Coronary artery (tissue), 2 donors: ENCODE measurements at regions not wholly inside any gene's neighbourhood (a gene's known extent, or its start where the extent isn't known, plus 50 kb on each side); places are given as distances from the start of the nearest gene placed in this dataset.

Experiments used
- DNase-seq: peaks from one replicate; pipeline ENCODE4 v3.0.0-alpha.2; 2017; ENCODE audit warnings: low spot score
- H3K27ac ChIP-seq, 2 donors: fragments of 200-600 bp; sonication (generic); one replicate each; pipeline ENCODE4 v1.5.1; 2016 to 2019
- H3K4me3 ChIP-seq: fragments of 200-600 bp; sonication (generic); 2 replicates; pipeline ENCODE4 v1.5.1; 2016; ENCODE audit warnings: mild to moderate bottlenecking, moderate library complexity
- TF ChIP-seq, protein P1 (sequence below): fragments of 200-600 bp; sonication (generic); IDR thresholded peaks from one replicate; pipeline ENCODE4 v1.5.1; 2019; ENCODE audit warnings: antibody characterized with exemption

DNA sequence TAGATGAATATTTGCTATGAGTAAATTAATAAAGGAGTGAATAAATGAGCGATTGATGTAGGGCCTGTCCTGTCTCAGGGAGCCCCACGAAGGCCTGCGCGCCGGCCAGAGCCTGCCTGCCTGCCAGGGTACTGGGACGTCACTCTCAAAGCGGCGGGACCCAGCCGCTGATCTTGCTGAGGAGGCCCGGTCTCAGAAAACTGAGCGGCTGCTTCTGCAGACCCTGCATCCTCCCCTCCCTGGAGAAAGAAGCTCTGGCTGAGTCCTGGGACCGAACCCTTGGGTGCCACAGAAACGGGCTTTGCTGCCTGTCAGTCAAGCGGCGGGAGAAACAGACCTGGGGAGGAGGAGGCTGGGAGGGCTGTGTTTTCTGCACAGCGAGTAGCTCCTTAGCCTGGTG lies 91.6 kb upstream of the B3GAT1 start:
- TF ChIP-seq, protein P1, sequence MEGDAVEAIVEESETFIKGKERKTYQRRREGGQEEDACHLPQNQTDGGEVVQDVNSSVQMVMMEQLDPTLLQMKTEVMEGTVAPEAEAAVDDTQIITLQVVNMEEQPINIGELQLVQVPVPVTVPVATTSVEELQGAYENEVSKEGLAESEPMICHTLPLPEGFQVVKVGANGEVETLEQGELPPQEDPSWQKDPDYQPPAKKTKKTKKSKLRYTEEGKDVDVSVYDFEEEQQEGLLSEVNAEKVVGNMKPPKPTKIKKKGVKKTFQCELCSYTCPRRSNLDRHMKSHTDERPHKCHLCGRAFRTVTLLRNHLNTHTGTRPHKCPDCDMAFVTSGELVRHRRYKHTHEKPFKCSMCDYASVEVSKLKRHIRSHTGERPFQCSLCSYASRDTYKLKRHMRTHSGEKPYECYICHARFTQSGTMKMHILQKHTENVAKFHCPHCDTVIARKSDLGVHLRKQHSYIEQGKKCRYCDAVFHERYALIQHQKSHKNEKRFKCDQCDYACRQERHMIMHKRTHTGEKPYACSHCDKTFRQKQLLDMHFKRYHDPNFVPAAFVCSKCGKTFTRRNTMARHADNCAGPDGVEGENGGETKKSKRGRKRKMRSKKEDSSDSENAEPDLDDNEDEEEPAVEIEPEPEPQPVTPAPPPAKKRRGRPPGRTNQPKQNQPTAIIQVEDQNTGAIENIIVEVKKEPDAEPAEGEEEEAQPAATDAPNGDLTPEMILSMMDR, result no peak
- Histone ChIP-seq H3K27ac (no peak overlapping the region), H3K4me3 (no peak overlapping the region)
- DNase-seq, result no peak

DNA sequence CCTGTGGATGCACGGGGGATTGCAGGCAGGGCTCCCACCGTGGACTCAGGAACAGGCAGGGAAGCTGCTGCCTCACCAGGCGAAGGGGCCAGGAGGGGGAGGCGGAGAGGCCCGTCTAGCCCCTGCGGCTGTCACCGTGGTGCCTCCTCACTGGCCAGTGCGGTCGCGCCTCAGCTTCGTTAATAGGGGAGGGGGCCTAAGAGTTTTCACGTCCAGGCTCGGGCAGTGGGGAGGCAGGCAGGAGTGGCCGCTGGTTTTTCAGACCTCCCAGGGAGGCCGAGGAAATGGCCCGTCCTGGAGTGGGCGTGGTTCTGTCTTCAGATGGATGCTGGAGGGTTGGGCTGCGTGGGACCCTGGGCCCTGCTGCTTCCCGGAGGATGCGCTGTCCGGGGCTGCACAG lies 91.1 kb upstream of the B3GAT1 start:
- DNase-seq, result no peak
- Histone ChIP-seq H3K4me3 (no peak overlapping the region), H3K27ac (no peak overlapping the region)
- TF ChIP-seq, protein P1, result no peak

DNA sequence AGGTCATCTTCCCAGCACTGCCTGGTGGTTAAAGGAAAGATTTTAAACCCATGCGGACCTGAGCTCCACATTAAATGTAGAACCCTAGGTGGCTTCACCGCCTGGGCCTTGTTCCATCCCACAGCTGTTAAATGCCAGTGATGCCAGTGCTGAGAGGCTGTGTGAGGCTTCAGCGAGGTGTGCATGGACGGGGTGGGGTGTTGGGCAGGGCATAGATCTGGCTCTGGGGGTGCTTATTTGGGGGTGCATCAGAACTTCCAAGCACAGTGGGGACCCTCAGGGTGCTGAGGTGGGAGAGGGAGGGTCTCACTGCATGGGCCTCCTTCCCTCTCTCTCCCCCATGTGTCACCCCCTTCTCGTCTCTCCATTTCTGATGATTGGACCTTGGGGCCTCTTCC lies 90.1 kb upstream of the B3GAT1 start:
- TF ChIP-seq, protein P1, result no peak
- Histone ChIP-seq H3K27ac (no peak overlapping the region), H3K4me3 (no peak overlapping the region)
- DNase-seq, result no peak

DNA sequence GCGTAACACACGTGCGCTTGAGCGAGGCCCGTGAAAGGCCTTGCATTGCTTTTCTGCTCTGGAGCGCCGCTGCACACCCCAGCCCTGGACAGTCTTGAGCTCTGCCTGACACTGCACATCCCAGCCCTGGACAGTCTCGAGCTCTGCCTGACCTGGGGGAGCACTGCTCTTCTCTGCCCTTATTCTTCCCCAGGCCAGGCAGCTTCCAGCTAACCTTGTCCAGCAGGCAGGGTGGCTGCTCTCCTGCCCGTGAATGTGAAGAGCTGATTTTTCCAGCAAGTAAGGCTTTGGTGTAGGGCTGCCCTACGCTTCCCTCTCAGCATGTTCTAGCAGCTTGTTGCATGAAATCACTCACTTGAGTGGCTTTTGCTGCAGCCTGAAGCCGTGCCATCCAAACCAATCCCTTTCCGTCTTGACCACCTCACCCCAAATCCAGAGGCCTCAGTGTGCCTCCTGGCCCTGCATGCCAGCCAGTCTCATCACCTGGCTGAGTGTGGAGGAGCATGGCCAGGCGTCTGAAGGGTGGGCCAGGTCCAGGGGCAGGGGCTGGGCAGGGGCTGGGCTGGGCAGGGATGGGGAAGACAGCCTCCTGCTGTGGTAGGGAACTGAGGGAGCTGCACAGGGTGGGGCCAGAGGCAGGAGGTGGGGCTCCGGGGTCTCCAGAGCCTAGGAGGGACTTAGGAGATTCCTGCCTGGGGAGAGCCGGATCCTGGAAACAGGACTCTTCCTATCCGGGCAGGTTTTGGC lies 89.5 kb upstream of the B3GAT1 start:
- Histone ChIP-seq H3K4me3 (no peak overlapping the region), H3K27ac (no peak overlapping the region)
- TF ChIP-seq, protein P1, result no peak
- no peak for DNase-seq

DNA sequence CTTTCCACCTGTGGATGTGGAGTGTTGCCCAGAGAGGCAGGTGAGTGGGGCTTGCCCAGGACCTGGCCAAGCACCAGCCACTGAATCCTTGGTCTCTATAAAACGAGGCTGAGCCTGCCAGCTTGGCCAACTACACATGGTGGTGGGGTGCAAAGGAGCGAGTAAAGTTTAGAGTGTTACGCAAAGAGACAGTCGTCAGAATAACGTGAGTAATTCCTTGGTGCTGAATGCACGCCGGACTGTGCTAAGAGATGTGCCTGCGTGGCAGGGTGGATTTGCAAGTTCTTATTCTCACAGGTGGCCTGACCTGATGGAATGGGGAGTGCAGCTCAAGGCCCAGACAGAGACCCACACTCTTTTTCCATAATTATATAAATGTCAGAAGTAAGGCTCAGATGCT lies 88.6 kb upstream of the B3GAT1 start:
- Histone ChIP-seq H3K4me3 (no peak overlapping the region), H3K27ac (no peak overlapping the region)
- TF ChIP-seq, protein P1, result no peak
- no peak for DNase-seq

DNA sequence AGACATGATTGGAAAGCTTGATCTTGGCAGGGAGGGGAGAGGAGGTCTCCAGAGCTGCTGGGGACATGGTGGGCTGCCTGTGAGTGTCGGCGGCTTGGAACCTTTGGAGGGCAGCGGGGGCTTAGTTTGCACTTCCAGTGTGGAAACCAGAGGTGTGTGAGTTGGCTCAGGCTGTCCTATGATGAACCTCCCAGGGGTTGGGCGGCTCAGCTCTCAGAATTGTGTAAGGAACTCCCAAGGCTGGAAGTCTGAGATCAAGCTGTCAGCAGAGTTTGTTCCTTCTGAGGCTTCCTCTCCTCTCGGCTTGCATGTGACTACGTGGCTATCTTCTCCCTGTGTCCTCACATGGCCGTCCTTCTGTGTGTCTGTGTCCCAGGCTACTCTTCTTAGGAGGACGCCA lies 87.9 kb upstream of the B3GAT1 start:
- no peak for DNase-seq
- no peak overlapping the region for H3K27ac ChIP-seq
- TF ChIP-seq, protein P1, result no peak
- no peak overlapping the region for H3K4me3 ChIP-seq
